ENCODE measurements at regions not wholly inside any gene's neighbourhood (a gene's known extent, or its start where the extent isn't known, plus 50 kb on each side); places are given as distances from the start of the nearest gene placed in this dataset.

GRCh38 chr3:127411083-127411727, 123.4 kb upstream of the PRR20G start:
- TF ChIP-seq CTCF (IDR thresholded peaks at IDR 0.05), result no peak
- TF ChIP-seq POLR2A (IDR thresholded peaks at IDR 0.05), result no peak

All from sigmoid colon (tissue), 3 donors.